GM18867 (cell line): ENCODE measurements at regions not wholly inside any gene's neighbourhood (a gene's known extent, or its start where the extent isn't known, plus 50 kb on each side); places are given as distances from the start of the nearest gene placed in this dataset.
"Not testable (repeated sequence)": the region's sequence is repeated elsewhere in the genome, so short reads cannot be mapped to it uniquely, and the experiment has no call there.

ENCODE experiments used
- ATAC-seq: cut with Tn5 transposase; IDR thresholded peaks from one replicate; pipeline ENCODE4 v1.9.1; 2021; ENCODE audit warnings: mild to moderate bottlenecking, moderate library complexity; ENCODE audit not compliant: unreplicated experiment

GRCh38 chr15:31723019-31723418 is 307.3 kb upstream of the CHRNA7 start:
- ATAC-seq, result not testable (repeated sequence)

- ATAC-seq, result not testable (repeated sequence)
Observed at GRCh38 chr15:31724903-31725302, 305.4 kb upstream of the CHRNA7 start.

GRCh38 chr15:31725619-31726018 is 304.7 kb upstream of the CHRNA7 start:
- not testable (repeated sequence) for ATAC-seq

- no peak for ATAC-seq
Observed at GRCh38 chr15:31727612-31728011, 302.7 kb upstream of the CHRNA7 start.

- ATAC-seq, result no peak
Observed at GRCh38 chr15:31732726-31733125, 297.6 kb upstream of the CHRNA7 start.

- ATAC-seq, result no peak
Observed at GRCh38 chr15:31733424-31733823, 296.9 kb upstream of the CHRNA7 start.

- no peak for ATAC-seq
Observed at GRCh38 chr15:31740203-31740602, 290.1 kb upstream of the CHRNA7 start.

- no peak for ATAC-seq
Observed at GRCh38 chr15:31745841-31746240, 284.5 kb upstream of the CHRNA7 start.

- no peak for ATAC-seq
Observed at GRCh38 chr15:31752065-31752762, 278.1 kb upstream of the CHRNA7 start.

GRCh38 chr15:31752905-31753304 is 277.4 kb upstream of the CHRNA7 start:
- no peak for ATAC-seq

GRCh38 chr15:31758126-31758525 is 272.2 kb upstream of the CHRNA7 start:
- no peak for ATAC-seq

GRCh38 chr15:31768055-31768454 is 262.3 kb upstream of the CHRNA7 start:
- ATAC-seq, result no peak

GRCh38 chr15:31774045-31774444 is 256.3 kb upstream of the CHRNA7 start:
- ATAC-seq, result no peak

GRCh38 chr15:31776039-31776438 is 254.3 kb upstream of the CHRNA7 start:
- no peak for ATAC-seq

- no peak for ATAC-seq
Observed at GRCh38 chr15:31781261-31781660, 249.1 kb upstream of the CHRNA7 start.

GRCh38 chr15:31782016-31782783 is 248.1 kb upstream of the CHRNA7 start:
- no peak for ATAC-seq

GRCh38 chr15:31782951-31783350 is 247.4 kb upstream of the CHRNA7 start:
- ATAC-seq, result no peak

- no peak for ATAC-seq
Observed at GRCh38 chr15:31786360-31786759, 244.0 kb upstream of the CHRNA7 start.

- no peak for ATAC-seq
Observed at GRCh38 chr15:31788104-31788503, 242.2 kb upstream of the CHRNA7 start.

- ATAC-seq, result no peak
Observed at GRCh38 chr15:31792611-31793199, 237.6 kb upstream of the CHRNA7 start.

GRCh38 chr15:31799319-31799714 is 231.0 kb upstream of the CHRNA7 start:
- ATAC-seq, result peak; percentile 4

GRCh38 chr15:31799715-31800321 is 230.5 kb upstream of the CHRNA7 start:
- ATAC-seq, result peak; percentile 83
